ENCODE measurements at regions not wholly inside any gene's neighbourhood (a gene's known extent, or its start where the extent isn't known, plus 50 kb on each side); places are given as distances from the start of the nearest gene placed in this dataset.

- no peak for TF ChIP-seq CTCF (conservative IDR thresholded peaks at IDR 0.05; ENCODE audit: low read length)
- TF ChIP-seq EZH2phosphoT487 (IDR thresholded peaks at IDR 0.05; ENCODE audit: borderline replicate concordance, low read depth, low read length) = no peak
Measured at GRCh38 chr4:104907074-104907649, 239.5 kb upstream of the TET2 start.
